HG03097 (cell line): ENCODE measurements at regions not wholly inside any gene's neighbourhood (a gene's known extent, or its start where the extent isn't known, plus 50 kb on each side); places are given as distances from the start of the nearest gene placed in this dataset.

Experiments used
- ATAC-seq: cut with Tn5 transposase; IDR thresholded peaks from one replicate; pipeline ENCODE4 v1.9.1; 2021; ENCODE audit not compliant: unreplicated experiment, low FRiP score

DNA sequence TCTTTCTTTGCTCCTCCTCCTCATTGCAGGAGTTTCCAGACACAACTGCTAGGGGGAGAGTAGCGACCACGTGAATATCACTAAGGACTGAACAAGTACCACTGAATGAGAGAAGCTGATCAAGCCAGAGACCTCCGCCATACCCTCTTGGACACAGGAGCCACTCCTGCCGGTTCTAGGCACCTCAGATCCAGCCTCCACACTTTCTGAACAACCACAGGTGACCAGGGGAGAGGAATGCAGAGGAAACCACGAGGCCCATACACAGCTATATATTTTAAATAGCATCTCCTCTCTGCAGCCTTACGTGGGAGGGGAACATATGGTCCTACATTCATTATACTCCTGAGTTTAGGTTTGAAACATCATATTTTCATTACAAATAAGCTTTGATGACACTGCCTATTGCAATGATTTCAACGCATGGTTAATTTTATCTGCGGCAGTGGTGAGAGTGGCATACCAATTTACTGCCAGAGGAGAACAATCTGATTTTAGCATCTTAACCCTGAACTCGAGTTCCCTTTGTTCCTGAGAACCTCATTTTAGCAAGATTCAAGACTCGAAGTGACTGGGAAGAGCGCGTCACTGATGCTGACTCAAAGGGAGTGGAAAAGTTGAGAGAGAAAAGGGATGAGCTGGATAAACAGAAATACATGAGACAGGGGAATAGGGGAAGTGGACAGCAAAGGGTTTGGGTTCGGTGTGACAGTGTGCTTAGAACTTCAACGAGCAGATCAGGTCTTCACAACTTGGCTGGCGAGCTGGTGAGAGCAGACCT is 231.7 kb upstream of the PPARGC1A start:
- ATAC-seq, result no peak

- no peak for ATAC-seq
Observed at GRCh38 chr4:24117975-24118374, 228.1 kb upstream of the PPARGC1A start.

- no peak for ATAC-seq
Observed at GRCh38 chr4:24116107-24116506, 226.3 kb upstream of the PPARGC1A start.

DNA sequence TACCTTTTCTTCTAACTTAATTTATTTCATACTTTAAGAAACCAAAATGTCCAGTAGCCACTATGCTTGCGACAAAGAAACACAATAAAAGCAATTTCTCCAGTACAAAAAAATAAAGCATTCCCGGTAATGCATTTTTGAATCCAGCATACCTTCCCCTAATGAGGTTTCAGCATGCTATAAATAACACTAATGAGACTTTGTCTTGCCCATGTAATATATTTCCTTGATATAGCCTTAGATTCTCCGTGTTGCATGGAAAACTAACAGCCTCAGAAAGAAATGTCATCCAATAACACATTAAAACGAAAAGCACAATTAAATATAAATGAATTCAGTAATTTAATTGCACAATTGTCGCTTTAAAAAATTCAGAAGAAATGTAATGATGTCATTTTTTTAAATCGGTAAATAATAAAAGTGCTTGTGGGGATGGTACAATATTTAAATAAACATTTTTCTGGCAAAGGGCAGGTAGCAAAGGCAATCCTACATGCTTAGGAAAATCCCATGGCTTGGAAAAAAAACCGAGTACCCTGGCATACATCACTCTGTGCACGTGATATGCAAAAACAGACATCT is 225.2 kb upstream of the PPARGC1A start:
- no peak for ATAC-seq

DNA sequence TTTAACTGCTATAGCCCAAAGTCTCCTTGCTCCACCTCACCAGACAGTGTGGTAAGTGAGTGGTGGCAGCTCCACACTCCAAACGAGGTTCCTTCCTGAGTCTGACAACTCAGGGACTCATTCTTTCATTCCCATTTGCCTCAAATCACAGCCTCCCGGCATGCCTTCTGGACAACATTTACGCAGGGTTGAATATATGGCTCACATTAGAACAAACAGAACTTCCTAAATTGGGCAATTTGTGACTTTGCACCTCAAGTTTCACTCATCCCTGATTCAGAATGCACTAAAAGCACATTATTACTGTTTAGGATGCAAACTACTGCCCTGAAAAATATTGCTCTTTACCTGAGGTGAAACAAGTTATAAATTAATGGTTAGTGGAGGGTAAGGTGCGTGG is 224.6 kb upstream of the PPARGC1A start:
- ATAC-seq, result no peak

GRCh38 chr4:24112466-24112865 is 222.6 kb upstream of the PPARGC1A start:
- ATAC-seq, result no peak

DNA sequence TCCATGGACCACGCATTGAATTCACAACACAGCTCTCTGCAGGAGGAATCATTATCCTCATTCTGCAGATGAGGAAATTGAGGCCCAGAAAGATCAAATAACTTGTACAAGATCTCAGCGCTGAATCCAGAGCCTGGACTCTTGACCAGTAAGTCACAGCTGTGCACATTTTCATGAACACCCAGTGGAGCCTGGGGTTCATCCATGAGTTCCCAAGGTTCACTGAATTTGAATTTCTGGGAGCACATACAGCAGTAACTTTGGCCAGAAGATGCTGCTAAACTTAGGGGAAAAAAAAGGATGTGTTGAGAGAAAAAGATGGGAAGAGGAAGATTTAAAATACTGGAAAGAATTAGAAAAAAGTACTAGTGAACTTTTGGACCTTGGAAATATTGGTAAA is 218.7 kb upstream of the PPARGC1A start:
- ATAC-seq, result no peak

GRCh38 chr4:24105327-24106038 is 215.6 kb upstream of the PPARGC1A start:
- no peak for ATAC-seq

DNA sequence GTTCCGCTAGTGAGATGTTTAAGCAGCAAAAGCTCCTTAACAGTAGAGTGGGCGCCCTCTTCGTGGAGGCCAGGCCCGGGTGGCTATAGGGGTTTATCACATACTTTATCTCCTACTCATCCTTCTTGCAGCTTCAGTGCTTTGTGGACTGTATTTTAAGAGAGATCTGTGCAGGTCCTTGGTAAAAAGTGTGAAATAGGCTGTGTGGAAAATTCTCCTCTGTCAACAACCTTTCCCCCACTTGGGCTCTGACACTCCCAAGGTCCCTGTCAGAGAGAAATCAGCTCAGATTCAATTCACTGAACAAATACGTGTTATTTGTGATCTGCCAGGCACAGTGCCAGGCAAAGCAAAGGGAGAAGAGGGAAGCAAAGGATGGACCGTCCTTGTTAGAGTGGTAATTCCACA is 214.3 kb upstream of the PPARGC1A start:
- ATAC-seq, result no peak

DNA sequence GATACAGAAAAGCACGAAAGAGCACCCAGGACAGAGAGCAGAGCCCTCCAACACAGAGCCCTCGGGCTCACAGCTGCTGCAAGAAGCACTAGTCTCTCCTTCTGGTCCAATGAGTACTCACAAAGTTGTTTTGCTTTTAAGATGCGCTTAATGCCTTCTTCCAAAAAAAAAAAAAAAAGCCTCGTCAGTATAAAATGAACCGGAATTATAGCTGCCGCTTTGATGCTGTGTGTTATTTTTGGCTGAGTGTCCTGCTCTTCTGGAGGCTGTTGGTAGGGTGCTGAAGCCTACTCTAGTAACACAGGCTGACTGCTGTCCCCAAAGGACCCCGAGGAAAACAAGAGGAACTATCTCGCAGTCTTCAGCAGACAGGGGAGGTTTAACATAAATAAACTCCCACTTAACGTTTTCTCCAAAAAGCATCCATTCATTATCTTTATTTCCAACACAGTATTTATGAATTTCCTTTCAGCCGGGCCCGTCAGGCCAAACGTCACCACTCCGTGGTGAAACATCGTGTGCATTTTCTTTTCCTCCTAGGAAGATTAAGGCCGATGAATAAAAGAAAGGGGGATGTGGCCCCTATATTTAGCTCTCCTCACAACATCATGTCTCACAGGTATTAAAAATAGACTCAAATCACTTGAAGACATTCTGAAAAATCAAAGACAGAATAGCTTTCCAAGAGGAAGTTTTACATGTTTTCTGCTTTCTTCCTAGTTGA is 213.7 kb upstream of the PPARGC1A start:
- ATAC-seq, result no peak

DNA sequence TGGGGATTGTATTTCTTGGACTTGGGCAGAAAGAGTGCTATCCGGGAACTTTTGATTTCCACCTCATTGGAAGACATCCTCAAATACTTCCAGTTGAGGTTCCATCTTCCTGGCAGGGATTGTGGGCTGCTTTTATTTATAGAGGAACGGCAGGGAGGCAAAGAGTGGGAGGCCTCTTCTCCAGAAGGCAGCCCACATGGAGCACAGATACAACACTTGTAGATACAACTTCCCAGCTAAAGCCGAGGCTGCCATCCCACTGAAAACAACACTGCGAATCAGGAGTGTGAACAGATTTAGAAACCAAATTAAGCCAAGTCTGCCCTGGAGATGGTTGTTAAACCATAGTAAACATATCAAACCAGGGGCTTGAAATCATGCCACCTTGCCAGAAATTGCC is 212.8 kb upstream of the PPARGC1A start:
- no peak for ATAC-seq

DNA sequence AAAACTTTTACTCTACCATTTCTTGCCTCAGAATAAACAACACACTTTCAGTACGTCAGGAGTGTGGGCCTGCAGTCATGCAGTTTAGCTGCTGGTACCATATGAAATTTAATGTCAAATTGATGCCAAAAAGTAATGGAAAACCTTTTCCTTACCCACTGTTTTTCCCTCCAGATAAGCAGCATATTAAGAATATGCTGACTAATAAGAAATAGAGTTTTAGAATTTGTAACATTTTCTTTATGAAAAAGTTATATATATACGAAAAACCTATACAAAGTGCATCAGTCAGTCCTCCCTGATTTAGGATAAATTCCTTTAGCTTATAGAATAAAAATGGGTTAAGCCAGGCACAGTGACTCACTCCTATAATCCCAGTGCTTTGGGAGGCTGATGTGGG is 206.8 kb upstream of the PPARGC1A start:
- ATAC-seq, result no peak

DNA sequence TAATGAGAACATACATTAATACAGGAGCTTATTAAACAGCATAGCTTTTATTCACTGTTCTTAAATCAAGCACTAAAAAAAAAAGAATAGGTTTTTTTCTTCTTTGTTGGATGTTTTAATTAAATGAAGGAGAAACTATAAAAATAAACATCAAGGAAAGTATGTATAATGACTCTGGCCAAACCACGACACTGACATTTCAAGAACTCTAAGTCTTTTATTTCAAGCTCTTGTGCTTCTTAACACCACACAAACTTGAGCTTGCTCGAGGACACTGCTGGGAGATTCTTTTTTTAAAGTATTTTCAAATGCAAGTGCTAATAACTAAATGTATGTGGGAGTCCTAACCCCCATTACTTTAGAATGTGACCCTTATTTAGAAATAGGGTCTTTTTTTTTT is 204.9 kb upstream of the PPARGC1A start:
- no peak for ATAC-seq

DNA sequence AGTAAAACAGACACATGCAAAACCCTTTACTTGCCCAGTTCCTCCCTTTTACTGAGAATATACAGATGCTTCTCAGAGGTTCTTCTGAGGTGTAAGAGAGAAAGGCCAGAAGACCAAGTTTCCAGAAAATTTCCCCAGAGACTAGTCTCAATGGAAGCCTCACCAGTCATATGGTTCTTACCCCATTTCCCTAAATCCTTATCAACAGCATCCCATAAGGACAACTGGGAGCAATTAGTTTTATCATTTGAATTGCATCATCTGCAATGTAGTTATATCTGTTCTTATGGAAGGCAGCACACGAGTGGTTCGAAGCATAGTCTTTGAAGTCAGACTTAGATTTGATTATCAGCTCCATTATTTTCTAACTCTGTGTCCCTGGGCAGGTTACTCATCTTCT is 203.6 kb upstream of the PPARGC1A start:
- no peak for ATAC-seq

GRCh38 chr4:24091639-24092233 is 201.9 kb upstream of the PPARGC1A start:
- ATAC-seq, result no peak

GRCh38 chr4:24089851-24090534 is 200.1 kb upstream of the PPARGC1A start:
- ATAC-seq, result no peak

- ATAC-seq, result no peak
Observed at GRCh38 chr4:24080871-24081270, 191.0 kb upstream of the PPARGC1A start.

DNA sequence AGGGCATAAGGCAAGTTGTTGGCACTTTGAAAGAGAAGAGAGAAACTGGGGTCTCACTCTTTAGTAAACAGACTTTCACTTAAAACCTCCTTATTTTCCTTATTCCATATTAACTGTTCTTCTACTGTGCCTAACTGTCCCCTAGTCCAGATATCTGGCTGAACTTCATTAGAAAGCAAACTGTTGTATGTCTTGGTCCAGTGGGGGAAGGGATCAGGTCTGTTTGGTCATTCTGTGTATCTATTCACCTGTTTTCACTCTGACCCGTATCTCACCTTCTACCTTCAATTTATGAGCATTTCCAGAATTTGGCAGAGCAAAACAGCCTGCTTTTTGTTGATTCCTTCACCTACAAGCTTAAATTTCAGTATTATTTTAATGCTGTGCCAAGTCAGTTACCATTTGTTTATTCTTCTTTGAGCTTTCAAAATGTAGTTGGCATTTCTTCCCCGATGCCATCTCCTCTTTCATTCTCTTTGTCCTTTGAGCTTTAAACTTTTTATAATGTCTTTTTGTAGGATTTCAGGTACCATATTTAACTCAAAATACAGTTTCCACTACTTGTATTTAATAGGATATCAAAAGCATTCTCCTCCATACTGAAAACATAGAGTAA is 188.6 kb upstream of the PPARGC1A start:
- ATAC-seq, result no peak

GRCh38 chr4:24076811-24077210 is 187.0 kb upstream of the PPARGC1A start:
- no peak for ATAC-seq

GRCh38 chr4:24073948-24074347 is 184.1 kb upstream of the PPARGC1A start:
- no peak for ATAC-seq
